Amniotic epithelial cell (primary cell): ENCODE measurements at regions not wholly inside any gene's neighbourhood (a gene's known extent, or its start where the extent isn't known, plus 50 kb on each side); places are given as distances from the start of the nearest gene placed in this dataset.
"Not testable (repeated sequence)": the region's sequence is repeated elsewhere in the genome, so short reads cannot be mapped to it uniquely, and the experiment has no call there.

Experiments
- DNase-seq: peaks from one replicate; pipeline ENCODE4 v3.0.0-alpha.2; 2010; ENCODE audit warnings: low read depth

GRCh38 chr15:23225756-23226729 is 89.4 kb upstream of the GOLGA6L1 start:
- DNase-seq = not testable (repeated sequence)

GRCh38 chr15:23209452-23209851 is 72.8 kb upstream of the GOLGA6L1 start:
- DNase-seq = peak; percentile 0

GRCh38 chr15:23199811-23200465 is 63.3 kb upstream of the GOLGA6L1 start:
- not testable (repeated sequence) for DNase-seq

- DNase-seq = not testable (repeated sequence)
These were observed 61.8 kb upstream of the GOLGA6L1 start for GRCh38 chr15:23198375-23198774.

GRCh38 chr15:23192313-23192712 is 55.7 kb upstream of the GOLGA6L1 start:
- not testable (repeated sequence) for DNase-seq
